RKO (cell line): ENCODE measurements at regions not wholly inside any gene's neighbourhood (a gene's known extent, or its start where the extent isn't known, plus 50 kb on each side); places are given as distances from the start of the nearest gene placed in this dataset.

Experiments
- DNase-seq: peaks from one replicate; pipeline ENCODE4 v3.0.0-alpha.2; 2016; ENCODE audit warnings: low spot score

- no peak for DNase-seq
Measured at GRCh38 chr17:13353590-13353989, 248.1 kb downstream of the HS3ST3A1 start.

DNA sequence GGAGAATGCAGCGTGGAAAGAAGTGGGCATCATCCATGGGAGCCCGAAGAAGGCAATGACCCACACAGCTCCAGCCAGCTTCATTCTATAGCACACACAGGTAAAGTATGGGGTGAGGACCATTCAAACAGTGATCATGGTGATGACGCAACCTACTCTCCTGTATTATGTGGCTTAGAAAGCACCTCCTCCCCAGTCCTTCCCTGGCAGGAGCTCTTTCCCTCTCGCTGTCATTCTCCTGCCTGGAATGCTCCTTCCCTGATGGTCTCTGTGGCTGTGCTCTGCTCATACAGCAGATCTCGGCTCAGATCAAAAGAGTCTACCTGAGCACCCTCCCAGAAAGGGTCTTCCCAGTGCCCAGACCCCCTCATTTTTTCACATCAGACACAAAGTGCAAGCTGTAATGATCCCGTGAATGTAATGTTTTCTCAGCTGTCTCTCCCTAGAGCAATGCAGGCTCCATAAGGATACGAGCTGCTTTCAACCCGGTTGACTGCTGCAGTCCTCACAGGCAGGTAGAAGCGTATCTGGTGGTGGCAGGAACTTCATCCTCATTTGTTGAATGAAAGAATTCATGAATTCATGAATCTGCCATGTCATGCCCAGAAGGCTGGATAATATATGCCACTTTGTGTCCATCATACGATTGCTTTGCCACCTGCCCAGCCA lies 248.8 kb downstream of the HS3ST3A1 start:
- DNase-seq, result no peak

- DNase-seq, result no peak
Measured at GRCh38 chr17:13351046-13351445, 250.7 kb downstream of the HS3ST3A1 start.

- no peak for DNase-seq
Measured at GRCh38 chr17:13350466-13350865, 251.3 kb downstream of the HS3ST3A1 start.

DNA sequence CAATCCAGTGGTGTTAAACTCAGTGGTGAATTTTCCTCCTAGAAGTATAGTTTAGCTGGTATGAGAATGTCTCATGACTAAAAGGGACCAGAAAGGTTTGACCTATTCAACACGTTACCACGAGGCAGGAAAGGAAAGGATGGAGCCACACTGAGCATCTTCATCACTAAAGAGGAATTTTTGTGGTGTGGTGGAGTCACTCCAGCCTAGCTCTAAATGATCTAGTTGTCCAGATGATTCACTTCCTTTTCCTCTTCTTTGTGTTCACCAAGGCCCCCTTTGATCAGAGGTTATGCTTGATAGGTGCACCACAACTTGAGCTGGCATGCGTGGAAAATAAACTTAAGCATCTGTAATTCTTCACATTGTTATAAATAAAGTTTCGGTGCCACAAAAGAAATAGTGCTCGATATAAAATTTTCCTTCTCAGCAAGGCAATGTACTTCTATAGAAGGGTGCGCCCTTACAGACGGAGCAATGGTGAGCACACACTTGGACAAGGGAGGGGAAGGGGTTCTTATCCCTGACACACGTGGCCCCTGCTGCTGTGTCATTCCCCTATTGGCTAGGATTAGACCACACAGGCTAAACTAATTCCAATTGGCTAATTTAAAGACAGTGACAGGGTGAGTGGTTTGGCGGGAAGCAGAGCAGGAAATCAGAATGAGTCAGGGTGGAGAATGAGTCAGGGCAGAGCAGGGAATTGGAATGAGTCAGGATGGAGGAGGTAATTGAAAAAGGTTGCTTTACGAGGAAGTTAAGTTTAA lies 254.6 kb downstream of the HS3ST3A1 start:
- DNase-seq, result peak; percentile 79

- no peak for DNase-seq
Measured at GRCh38 chr17:13346592-13346991, 255.1 kb downstream of the HS3ST3A1 start.

DNA sequence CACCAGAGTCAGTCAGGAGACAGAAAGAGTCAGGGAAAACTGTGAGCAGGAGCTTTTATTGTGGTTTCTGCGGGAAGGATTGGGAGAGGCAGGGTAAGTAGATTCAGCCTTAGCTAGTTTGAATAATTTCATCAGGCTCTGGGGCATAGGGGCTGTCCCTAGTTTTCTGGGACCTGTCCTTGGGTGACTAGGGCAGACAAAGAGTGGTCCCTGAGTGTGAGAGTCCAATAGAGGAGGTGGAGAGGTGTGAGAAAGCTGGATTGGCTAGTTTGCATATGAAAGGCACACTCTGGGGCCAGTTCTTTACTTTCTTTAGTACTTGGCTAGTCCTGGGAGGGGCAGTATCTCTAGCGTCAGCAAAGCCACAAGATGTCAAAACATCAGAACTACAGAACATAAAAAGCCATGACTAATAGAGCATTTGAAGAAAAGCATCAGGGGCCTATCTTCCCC lies 255.6 kb downstream of the HS3ST3A1 start:
- DNase-seq, result no peak

DNA sequence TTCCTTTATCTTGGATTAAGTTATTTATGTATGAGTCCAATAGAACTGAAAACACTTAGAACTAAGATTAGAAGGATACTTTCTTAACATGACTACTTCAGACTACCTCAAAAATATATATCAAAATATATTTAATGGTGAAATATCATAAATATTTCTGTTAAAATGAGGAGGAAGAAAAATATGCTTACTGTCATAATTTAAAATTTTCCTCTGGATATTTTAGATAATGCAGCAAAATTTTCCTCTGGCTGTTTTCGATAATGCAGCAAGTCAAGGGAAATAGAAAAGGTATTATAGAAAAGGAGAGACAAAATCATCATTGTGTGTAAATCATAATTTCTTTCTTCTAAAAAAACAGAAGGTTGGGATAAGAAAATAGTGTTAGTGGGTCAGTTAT lies 263.3 kb downstream of the HS3ST3A1 start:
- DNase-seq, result no peak

GRCh38 chr17:13337864-13338371 lies 263.8 kb downstream of the HS3ST3A1 start:
- DNase-seq, result peak; percentile 61

DNA sequence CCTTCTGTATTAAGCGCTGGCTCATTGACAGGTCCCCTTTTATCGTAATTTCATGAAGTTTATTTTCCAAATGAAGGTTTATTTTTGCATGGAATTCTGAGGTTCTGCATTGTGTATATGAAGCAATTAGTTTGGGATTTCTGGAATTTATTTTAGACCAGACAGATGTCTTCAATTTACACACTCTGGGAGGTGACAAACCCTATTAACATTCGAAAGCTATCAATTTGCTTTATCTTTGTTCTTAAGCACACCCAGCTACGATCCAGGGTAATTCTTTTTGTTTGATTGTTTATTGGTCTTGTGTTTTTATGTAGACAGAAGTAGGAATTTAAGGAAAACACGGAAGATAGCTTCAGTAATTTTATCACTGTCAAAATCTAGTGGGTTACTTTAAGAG lies 264.6 kb downstream of the HS3ST3A1 start:
- DNase-seq, result no peak

DNA sequence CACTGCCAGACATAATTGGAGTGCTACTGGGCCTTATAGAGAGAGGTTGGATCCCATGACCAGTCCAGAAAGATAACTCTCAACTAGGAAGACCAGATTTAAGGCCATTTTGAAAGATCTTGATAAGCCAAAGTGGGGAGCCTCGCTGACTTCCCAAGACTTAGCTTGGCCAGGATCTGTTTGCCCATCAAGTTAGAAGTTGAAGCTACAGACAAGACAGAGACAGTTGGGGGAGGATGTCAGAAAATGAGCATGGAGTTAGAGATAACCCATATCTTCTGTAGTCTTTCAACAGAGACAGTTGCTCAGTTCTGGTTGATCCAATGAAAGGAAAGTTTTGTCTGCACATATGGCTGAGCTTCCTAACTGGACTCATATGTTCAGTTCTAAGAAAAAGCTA lies 267.4 kb downstream of the HS3ST3A1 start:
- DNase-seq, result no peak

DNA sequence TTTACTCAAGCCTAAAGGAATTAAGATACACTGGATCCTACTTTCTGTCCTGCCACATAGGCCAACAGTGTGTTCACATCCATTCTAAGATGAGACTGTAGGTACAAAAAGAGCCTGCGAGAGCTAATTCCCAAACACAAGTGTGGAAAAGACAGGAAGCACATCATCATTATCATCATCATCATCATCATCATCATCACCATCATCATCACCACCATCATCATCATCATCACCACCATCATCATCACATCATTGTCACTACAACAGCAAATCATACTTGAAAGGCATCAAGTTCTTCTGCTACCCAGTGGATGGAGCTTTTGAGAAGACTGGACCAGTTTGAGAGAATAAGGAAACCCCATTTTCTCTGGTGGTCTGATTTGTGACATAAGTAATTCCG lies 268.1 kb downstream of the HS3ST3A1 start:
- DNase-seq, result no peak

- no peak for DNase-seq
Measured at GRCh38 chr17:13332207-13332606, 269.5 kb downstream of the HS3ST3A1 start.

DNA sequence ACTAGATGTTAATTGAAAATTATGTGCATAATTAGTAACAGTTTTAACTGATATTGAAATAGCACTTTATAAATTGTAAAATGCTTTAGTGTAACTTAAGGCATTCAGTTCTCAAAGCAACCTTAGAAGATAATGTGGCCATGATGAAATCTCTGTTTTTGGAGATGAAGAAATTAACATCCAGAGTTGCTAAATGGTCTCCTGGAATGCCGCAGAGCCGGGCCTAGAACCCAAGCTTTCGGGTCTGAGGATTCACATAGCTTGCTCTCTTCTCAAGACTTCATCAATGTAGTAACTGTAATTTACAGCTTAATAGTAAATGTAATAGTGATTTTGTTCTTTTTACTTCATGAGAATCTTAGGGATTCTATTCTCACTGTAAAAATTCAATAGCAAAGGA lies 272.3 kb downstream of the HS3ST3A1 start:
- DNase-seq, result no peak

DNA sequence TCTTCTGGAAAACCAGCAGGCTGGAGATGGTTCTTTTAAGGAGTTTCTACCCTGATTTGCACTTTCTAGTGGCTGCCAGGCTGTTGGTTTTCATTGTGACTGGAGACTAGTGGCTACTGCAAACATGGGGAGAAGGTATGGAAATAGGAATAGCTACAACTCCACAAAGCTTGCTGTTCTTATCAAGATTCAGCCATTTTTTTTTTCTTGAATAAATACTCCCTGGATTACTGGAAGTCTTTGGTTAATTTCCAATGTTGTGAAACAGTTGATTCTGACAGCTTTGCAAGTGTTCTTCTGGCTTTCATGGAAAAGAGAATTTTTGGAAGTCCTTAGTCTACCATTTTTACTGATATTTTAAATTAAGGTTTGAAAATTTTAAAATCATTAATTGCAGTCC lies 277.7 kb downstream of the HS3ST3A1 start:
- DNase-seq, result no peak

DNA sequence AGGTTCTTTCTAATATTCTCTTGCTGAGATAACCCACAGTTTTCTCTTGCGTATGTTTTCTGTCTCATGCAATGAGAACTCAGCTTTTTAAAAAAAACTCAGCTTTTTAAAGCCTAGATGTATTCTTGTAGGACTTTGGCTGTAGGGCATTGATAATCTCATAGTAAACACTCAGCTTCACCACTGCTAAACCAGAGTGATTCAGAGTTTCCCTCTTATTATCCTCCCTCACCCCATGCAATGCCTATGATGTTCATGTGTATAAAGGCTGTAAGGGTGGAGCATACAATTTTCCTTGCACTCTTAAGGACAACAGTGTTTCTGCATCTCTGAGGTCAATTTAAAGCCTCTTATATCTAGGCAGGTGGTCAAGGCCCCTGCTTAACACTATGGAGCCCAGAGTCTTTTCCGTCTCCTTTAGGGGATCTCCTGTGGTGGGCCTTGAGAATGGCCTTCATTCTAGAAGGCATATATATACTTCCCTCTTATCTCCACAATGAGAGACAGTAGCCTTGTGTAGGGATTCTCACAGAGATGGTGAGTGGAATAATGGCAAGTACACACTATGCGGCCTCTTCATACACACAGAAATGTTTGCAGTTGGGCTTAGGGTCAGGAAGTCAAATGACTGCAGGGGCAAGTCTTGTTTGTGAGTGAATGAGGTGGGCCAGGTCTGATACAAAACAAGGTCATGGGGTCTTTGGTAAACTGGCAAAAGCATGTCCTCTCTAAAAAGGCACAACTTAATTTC lies 279.6 kb downstream of the HS3ST3A1 start:
- no peak for DNase-seq

DNA sequence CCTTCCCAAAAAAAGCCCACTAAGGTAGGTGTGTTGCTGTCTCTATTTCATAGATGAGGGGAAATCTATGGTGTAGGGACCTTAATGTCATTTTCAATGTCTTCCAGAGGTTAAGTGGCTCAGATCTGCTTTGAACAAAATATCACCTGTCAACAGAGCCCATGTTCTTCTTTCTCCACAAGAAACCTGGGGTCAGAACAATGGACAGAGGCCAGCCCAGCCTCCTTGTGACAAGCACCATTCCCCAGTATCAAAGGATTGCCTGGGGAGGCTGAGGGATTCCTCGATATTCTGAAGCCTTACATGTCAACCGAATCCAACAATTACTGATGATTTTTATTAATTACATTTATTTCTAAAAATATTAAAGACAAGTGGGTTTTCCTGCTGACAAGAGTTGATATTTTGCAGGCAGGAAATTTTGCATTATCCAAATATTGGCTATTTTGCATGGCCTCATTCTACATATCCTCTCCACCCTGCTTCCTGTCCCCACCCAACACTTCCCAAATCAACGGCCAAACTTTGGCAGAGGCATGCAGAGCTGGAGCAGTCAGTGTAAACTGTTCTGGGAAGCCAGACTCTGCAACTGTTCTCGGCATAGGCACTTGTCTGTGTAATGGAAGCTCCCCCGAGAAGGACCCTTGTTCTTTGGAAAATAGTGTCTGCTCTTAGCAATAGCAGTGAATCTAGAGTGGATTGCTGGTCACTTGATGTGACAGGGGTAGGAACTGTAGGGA lies 281.5 kb downstream of the HS3ST3A1 start:
- no peak for DNase-seq

DNA sequence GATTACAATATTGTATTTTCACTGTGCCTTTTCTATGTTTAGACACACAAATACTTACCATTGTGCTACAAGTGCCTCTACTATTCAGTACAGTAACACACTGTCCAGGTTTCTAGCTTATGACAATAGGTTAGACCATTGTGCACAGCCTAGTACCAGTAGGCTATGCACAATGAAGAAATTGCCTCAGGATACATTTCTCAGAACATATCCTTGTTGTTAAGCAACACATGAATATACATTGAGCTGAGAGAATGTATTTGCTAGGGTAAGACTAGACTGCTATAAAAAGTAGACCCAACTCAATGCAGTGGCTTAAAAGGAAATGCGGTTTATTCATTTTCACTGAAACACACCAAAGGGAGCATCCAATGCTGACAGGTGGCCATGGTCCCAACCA lies 285.1 kb downstream of the HS3ST3A1 start:
- DNase-seq, result no peak

DNA sequence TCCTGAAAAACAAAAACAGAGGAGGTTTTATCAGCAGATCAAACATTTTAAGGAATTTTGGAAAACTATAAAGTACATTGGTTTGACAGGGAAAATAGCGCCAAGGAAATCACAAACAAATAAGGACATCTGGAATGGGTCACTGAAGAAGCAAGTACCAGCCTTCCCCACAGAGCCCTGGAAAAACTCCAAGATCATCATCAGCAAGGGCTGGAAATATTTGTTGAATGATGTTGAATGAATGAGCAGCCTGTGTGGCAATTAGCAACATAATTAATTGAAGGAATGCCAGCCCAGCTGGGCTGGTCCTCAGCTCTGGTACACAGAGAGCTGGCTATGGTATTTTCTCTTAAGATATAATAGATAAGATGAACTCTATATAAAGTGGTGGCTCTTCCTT lies 290.4 kb downstream of the HS3ST3A1 start:
- no peak for DNase-seq

- DNase-seq, result no peak
Measured at GRCh38 chr17:13310858-13311257, 290.9 kb downstream of the HS3ST3A1 start.

DNA sequence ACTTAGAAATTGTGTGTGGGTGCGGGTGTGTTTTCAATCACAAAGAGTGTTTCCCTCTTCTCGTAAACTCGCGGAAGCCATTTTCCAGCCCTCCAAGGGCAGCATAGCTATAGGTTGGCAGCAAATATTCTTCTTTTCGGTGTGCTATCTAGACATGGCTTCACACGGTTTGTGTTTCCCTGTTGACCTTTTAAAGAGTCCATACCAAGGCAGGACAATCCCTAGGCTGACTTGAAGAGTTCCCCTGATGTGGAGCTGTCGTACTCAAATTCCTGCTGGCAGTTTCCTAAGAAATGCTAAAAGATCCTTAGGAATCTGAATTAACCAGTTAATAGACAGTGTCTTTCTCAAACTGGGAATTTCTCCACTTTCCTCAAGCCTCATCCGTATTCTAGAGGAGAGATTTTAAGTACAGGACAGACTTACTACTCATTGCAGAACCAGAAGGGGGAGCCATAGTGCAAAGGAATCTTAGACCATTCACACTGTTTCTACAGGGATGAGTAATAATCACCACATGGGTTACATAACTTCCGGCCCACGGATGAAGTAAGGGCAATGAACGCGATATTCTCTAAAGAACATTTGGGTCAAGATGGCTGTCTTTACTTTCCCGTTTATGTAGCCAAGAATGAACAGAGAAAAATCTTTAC lies 288.6 kb upstream of the ELAC2 start:
- DNase-seq, result peak; percentile 89

DNA sequence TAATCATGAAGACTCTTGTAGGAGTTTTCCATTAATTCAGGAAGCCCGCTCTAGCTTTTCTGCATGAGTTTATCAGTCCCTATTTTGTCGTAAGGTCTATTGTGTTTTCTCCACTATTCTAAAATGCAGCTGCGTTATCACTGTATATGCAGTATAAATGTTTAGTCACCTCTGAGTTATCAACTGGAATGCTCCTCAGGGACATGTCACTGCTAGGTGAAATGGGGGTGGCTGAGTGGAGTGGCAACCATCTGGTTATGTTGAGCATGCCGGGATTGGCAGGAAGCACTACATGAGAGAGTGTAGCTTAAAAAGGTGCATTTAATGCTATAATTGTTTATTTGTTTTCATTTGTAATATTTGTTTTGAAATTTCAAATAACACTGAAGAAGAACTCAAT lies 285.2 kb upstream of the ELAC2 start:
- DNase-seq, result no peak
